ENCODE measurements at regions not wholly inside any gene's neighbourhood (a gene's known extent, or its start where the extent isn't known, plus 50 kb on each side); places are given as distances from the start of the nearest gene placed in this dataset.

- TF ChIP-seq POLR2A (IDR thresholded peaks at IDR 0.05; ENCODE audit: low read depth, low read length) (no peak), POLR2AphosphoS5 (IDR thresholded peaks at IDR 0.05; ENCODE audit: low read depth, low read length) (no peak), TAF1 (IDR thresholded peaks at IDR 0.05; ENCODE audit: low read depth, low read length) (no peak), SPI1 (IDR thresholded peaks at IDR 0.05; ENCODE audit: low read depth, low read length) (no peak), POU2F2 (IDR thresholded peaks at IDR 0.05; ENCODE audit: low read depth, low read length) (no peak)
Measured at GRCh38 chr1:172776071-172776470, 117.2 kb downstream of the FASLG start.
